ENCODE measurements at regions not wholly inside any gene's neighbourhood (a gene's known extent, or its start where the extent isn't known, plus 50 kb on each side); places are given as distances from the start of the nearest gene placed in this dataset.
"Not testable (repeated sequence)": the region's sequence is repeated elsewhere in the genome, so short reads cannot be mapped to it uniquely, and the experiment has no call there.

DNA sequence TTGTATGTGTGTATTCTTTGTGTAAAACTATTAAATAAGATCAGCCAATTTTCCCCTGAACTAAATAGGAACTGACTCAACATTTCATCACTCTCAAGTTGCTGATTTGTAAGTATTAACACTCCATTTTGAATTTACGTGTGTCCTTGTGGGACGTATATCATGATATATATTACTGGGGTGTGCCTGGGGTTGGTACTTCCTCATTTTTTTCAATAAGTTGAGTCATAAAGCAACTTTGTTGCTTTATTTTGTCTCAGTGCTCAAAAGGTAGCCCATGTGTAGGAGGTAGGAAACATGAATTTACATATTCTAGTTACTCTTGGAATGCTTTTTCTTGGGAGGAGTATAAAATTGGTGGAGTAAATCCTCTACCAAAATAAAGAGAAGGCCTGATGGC, 193.9 kb upstream of the RAG2 start:
- DNase-seq (ENCODE audit: low read depth) = no peak

DNA sequence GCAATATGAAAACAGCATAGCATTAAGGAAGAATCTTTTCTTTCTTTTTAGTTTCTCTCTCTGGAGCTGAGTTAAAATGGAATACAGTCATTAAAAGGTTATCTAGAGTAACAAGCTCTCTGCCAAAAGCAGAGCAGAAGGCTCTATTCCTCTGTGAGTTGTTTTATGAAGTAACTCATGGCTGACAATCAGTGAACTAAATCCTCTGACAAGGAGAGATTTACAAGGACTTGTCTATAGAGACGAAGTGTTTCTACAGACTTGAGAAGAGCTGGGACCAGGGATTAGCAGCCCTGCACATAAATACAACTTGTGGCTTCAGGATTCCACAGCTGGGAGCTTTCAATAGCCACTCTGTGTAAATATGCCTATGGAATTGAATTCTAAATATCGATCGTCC, 192.5 kb upstream of the RAG2 start:
- DNase-seq (ENCODE audit: low read depth) = no peak

DNA sequence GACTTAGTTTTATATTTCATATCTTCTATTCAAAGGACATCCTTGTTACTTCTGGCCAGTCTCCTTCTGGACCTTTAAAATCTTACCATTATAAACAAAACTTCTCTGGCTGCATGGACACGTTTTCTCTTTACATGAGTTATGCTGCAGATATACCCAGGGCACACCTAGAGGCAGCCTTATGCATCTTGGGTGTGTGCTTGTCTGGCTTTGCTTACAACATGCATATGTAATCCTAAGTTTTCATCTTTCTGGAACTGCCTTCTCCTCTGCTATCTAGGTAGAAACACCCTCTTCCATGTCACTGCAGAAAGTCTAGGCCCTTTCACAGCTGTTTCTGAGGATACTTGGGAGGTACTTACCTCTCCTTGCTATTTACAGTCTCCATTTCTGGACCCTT, 185.8 kb upstream of the RAG2 start:
- no peak for DNase-seq (ENCODE audit: low read depth)

- no peak for DNase-seq (ENCODE audit: low read depth)
These were observed 181.8 kb upstream of the RAG2 start for GRCh38 chr11:36779791-36780190.

DNA sequence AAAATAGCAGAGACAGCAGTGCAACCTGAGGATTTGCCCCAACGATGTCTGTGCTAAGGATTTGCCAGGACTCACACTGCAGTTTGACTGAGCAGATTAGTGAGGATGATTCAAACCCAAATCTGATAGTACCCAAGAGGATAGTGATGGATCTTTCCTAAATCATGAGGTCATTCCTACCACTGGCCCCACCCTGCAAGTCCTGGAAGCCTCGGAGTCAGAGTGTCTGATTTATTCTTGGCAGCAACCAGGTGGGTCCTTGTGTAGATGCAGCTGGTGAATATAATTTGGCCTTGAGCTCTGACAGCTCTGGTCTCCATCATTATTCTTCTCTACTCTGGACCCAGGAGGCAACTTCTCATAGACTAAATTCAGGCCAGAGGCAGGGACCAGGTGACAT, 179.3 kb upstream of the RAG2 start:
- DNase-seq (ENCODE audit: low read depth) = no peak

DNA sequence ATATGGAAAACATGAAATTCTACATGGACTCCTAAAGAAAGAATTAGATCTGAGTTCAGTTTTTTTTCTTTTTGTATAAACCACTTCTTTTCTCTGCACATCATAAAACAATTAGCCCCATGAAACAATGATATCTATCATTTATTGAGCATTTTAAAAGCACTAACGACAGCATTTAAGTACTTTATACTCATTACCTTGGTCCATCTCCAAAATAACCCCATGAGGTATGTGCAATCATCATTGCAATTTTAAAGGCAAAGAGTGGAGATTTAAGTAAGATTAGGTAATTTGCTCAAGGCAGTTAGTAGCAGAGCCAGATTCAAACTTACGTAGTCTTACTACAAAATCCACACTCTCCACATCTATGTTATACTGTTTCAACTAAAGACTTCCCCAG, 177.7 kb upstream of the RAG2 start:
- DNase-seq (ENCODE audit: low read depth) = no peak

- DNase-seq (ENCODE audit: low read depth) = no peak
These were observed 177.1 kb upstream of the RAG2 start for GRCh38 chr11:36775130-36775529.

DNA sequence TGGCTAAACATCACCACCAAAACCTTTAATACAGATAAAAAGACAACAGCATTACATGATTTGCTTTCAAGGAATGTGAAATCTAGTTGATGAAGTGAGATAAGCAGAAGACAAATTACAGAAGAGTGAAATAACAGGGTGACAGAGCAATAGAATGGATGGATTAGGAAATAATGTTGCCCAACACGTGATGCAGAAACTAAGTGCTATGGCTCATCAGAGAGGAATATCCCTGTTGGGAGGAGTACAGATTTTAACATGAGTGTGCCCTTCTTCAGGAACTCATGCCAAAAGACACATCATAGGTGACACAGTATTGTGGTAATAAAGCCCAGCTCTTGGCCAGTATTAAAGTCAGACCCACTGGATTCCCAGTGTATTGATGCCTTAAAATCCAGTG, 176.6 kb upstream of the RAG2 start:
- no peak for DNase-seq (ENCODE audit: low read depth)

GRCh38 chr11:36763187-36763586, 165.2 kb upstream of the RAG2 start:
- DNase-seq (ENCODE audit: low read depth) = no peak

DNA sequence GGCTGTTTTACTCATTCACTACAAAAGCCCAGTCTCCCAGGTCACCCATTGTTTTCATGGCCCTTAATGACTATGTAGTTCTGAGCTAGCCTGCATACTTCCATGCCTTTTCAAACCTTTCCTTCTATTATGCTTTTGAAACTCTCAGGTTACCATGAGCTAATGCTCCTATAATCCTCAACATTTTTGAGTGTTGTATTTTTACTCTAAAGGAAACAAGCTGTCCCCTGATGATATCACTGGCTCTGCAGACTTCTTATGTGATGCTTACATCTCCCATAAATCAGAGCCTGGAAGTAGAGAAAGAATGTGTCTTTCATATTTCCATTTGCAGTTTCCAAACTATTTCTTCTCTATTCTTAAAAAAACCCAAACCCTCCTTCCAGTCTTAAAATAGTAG, 159.0 kb upstream of the RAG2 start:
- no peak for DNase-seq (ENCODE audit: low read depth)

GRCh38 chr11:36753960-36754359, 155.9 kb upstream of the RAG2 start:
- no peak for DNase-seq (ENCODE audit: low read depth)

GRCh38 chr11:36751996-36752395, 154.0 kb upstream of the RAG2 start:
- DNase-seq (ENCODE audit: low read depth) = no peak

DNA sequence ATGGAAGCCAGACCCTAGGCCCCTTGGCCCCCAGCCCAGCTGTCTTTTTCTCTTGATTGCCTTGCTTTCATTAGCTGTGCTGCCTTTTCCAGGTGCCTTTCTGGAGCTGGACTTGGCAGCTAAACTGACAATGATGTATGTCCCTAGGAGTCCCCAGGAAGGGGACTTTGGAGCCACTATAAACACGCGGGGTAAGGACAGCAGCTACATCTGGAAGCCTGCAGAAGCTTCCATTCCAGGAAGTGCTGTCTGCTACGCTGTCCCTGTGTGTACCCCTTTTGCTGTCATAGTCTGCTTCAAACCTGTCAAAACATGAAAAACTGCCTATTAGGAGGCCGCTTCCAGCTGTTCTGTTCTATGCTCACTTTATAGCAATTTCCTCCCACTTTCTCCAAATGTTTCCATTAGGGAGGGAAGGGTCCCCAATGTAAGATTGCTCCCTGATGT, 153.3 kb upstream of the RAG2 start:
- no peak for DNase-seq (ENCODE audit: low read depth)

GRCh38 chr11:36750349-36750748, 152.3 kb upstream of the RAG2 start:
- DNase-seq (ENCODE audit: low read depth) = no peak

DNA sequence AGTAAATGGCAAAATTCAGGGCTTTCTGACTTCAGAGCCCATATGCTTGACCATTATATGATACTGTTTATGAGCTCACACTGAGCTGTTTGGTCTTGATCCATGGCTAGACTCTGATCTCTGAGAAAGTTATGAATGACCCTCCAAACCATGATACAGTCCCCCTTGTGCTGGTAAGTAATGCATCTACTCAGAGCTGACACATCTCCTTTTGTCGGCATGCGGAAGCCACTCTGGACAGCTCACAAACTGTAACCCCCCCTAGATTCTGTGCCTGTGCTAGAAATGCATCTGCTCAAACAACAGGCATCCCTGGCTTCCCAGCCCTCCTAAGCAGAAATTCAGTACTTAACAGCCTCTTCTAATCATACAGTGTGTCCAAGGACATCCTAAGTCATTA, 150.8 kb upstream of the RAG2 start:
- no peak for DNase-seq (ENCODE audit: low read depth)

DNA sequence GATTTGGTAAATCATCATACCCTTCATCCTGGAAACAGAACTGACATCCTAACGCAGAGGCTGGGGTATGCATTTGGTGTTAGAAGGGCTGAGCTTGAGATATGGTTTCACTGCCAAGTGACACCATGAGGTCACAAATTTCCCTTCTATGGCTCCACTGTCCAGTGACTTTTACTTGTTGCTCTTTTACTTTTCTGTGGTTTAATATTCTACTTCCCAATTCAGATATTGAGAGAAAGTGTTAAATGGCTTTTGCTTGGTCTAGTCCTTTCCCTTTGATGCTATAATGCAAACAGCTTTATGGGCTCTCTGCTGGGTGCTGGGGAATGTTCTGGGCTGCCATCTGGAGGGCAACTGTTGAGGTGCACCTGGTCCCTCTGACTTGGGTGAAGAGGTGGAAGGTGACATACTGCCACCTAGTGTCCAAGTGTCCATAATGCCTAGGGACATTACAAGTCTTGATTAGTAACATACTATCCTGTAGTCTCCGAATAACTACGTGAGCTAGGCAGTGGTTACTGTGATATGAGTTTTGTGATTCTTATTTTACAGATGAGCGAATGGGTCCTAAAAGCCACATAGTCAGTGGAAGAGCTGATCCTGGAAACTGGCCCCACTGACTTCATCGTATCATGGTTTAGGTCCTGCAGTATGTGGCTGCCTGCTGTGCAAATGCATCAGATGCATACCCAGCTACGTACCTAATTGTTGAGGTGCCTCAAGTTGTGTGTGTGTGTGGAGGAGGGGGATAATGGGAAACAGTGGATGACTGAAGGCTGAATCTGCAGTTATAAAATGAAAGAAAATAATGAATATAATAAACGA, 149.1 kb upstream of the RAG2 start:
- peak; percentile 43 for DNase-seq (ENCODE audit: low read depth)

DNA sequence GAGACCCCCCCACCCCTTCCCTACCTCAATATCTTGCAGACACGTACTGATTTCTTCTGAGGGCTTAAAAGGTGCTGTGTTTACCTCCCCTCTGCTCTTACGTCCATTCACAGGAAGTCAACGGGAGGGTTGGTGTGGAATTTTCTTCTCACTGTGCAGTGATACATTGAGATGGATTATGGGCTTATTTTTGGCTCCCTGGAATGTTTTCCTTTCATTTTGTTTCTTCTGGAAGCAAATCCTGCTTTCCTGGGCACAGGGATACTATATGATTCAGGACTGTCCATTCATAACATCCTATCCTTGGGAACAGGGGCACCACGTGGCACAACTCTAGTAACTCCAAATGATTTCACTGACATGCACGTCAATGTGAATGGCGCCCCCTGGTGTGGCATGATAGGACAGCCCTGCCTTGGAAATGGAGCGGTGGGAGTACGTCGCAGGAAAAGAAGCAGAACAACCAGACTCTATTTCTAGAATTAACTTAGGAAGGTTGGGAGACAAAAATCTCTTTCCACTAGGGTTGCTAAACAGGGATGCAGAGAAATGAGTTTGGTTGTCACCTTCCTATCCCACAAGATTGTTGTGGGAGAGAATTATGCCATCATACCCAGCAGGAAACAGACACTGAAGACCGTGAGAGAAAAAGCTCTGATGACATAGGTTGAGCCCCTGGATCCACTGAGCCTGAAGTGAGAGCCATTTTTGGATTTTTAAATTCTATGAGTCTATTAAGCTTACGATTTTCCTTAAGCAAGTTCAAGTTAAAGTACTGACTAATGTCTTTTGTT, 146.5 kb upstream of the RAG2 start:
- DNase-seq (ENCODE audit: low read depth) = peak; percentile 6

DNA sequence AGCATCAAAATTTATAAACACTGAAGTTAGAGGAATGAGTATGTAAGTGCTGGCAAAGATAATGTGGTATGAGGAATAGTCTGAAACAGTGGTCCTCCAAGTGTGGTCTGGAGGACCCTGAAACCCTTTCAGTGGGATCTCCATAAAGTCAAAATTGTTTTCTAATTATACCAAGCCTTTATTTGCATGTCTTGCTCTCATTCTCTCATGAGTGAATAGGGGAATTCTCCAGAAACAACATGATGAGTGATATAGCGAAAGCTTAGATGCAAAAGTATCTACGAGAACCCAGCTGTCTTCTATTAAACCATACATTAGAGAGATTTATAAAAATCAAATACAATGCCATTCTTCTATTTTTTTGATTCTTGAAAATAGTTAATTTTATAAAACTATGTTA, 145.0 kb upstream of the RAG2 start:
- DNase-seq (ENCODE audit: low read depth) = no peak

- DNase-seq (ENCODE audit: low read depth) = no peak
These were observed 143.5 kb upstream of the RAG2 start for GRCh38 chr11:36741515-36741914.

GRCh38 chr11:36738292-36738861, 140.3 kb upstream of the RAG2 start:
- no peak for DNase-seq (ENCODE audit: low read depth)

- no peak for DNase-seq (ENCODE audit: low read depth)
These were observed 138.1 kb upstream of the RAG2 start for GRCh38 chr11:36736103-36736502.

DNA sequence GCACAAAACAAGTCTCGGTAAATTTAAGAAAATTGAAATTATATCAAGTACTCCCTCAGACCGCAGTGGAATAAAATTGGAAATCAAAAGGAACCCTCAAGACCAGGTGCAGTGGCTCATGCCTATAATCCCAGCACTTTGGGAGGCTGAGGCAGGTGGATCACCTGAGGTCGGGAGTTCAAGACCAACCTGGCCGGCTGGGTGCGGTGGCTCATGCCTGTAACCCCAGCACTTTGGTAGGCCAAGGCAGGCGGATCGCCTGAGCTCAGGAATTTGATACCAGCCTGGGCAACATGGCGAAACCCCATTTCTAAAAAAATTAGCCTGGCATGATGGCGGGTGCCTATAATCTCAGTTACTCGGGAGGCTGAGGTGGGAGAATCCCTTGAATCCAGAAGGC, 135.7 kb upstream of the RAG2 start:
- not testable (repeated sequence) for DNase-seq (ENCODE audit: low read depth)

GRCh38 chr11:36730761-36731160, 132.7 kb upstream of the RAG2 start:
- DNase-seq (ENCODE audit: low read depth) = no peak
